ENCODE measurements at regions not wholly inside any gene's neighbourhood (a gene's known extent, or its start where the extent isn't known, plus 50 kb on each side); places are given as distances from the start of the nearest gene placed in this dataset.
"Not testable (repeated sequence)": the region's sequence is repeated elsewhere in the genome, so short reads cannot be mapped to it uniquely, and the experiment has no call there.

- DNase-seq, result no peak
These were observed 133.3 kb upstream of the MEX3C start for GRCh38 chr18:51330739-51331138.

- no peak for DNase-seq
These were observed 139.9 kb upstream of the MEX3C start for GRCh38 chr18:51337406-51337805.

GRCh38 chr18:51339856-51340255 lies 142.4 kb upstream of the MEX3C start:
- DNase-seq, result no peak

GRCh38 chr18:51340332-51340731 lies 142.9 kb upstream of the MEX3C start:
- no peak for DNase-seq

- no peak for DNase-seq
These were observed 145.3 kb upstream of the MEX3C start for GRCh38 chr18:51342815-51343214.

- DNase-seq, result no peak
These were observed 148.4 kb upstream of the MEX3C start for GRCh38 chr18:51345848-51346391.

GRCh38 chr18:51346404-51346803 lies 148.9 kb upstream of the MEX3C start:
- DNase-seq, result no peak

- DNase-seq, result no peak
These were observed 152.6 kb upstream of the MEX3C start for GRCh38 chr18:51350081-51350480.

- DNase-seq, result no peak
These were observed 158.4 kb upstream of the MEX3C start for GRCh38 chr18:51355841-51356240.

- DNase-seq, result not testable (repeated sequence)
These were observed 162.8 kb upstream of the MEX3C start for GRCh38 chr18:51360301-51360700.

GRCh38 chr18:51361130-51361860 lies 163.8 kb upstream of the MEX3C start:
- DNase-seq, result no peak

- DNase-seq, result no peak
These were observed 165.9 kb upstream of the MEX3C start for GRCh38 chr18:51363384-51363783.

- no peak for DNase-seq
These were observed 173.5 kb upstream of the MEX3C start for GRCh38 chr18:51370996-51371395.

GRCh38 chr18:51371929-51372328 lies 174.4 kb upstream of the MEX3C start:
- DNase-seq, result no peak

- DNase-seq, result no peak
These were observed 184.6 kb upstream of the MEX3C start for GRCh38 chr18:51382081-51382480.

- DNase-seq, result no peak
These were observed 185.6 kb upstream of the MEX3C start for GRCh38 chr18:51383116-51383515.

GRCh38 chr18:51383711-51384110 lies 186.2 kb upstream of the MEX3C start:
- no peak for DNase-seq

- no peak for DNase-seq
These were observed 187.8 kb upstream of the MEX3C start for GRCh38 chr18:51385270-51385669.

GRCh38 chr18:51390702-51391101 lies 193.2 kb upstream of the MEX3C start:
- no peak for DNase-seq

GRCh38 chr18:51391215-51391614 lies 193.7 kb upstream of the MEX3C start:
- no peak for DNase-seq

- no peak for DNase-seq
These were observed 194.2 kb upstream of the MEX3C start for GRCh38 chr18:51391731-51392130.

GRCh38 chr18:51397347-51397962 lies 200.0 kb upstream of the MEX3C start:
- DNase-seq, result no peak

GRCh38 chr18:51398104-51398503 lies 200.6 kb upstream of the MEX3C start:
- no peak for DNase-seq

- DNase-seq, result no peak
These were observed 202.1 kb upstream of the MEX3C start for GRCh38 chr18:51399491-51400122.

Measured in CD4-positive, alpha-beta T cell treated with Interleukin-1 beta for 1 hour (primary cell).